Adipose tissue (tissue), 3 donors: ENCODE measurements at regions not wholly inside any gene's neighbourhood (a gene's known extent, or its start where the extent isn't known, plus 50 kb on each side); places are given as distances from the start of the nearest gene placed in this dataset.

Experiments
- H3K27ac ChIP-seq: one replicate; pipeline ENCODE4 v1.5.1; 2013; ENCODE audit warnings: low read depth, low read length
- WGBS, 3 donors: extraction: QIAGEN DNeasy Blood & Tissue Kit; methylation state at CpG; one replicate each; pipeline ENCODE4 v1.1.7; 2013; 5-methylcytosine and 5-hydroxymethylcytosine counted together
- donor health status: healthy with polysubstance abuse.
- donor health status: Bipolar disorder and iron deficiency.
- donor health status: healthy.

GRCh38 chr5:74252044-74252443, 388.5 kb downstream of the ENC1 start:
- H3K27ac ChIP-seq: no peak overlapping the region
- WGBS, 3 donors: 51 to 72% (median 66%) methylated on average over 2 of the region's 2 CpGs

GRCh38 chr5:74251141-74252035, 389.1 kb downstream of the ENC1 start:
- no peak overlapping the region for H3K27ac ChIP-seq
- WGBS, 3 donors: 50 to 75% (median 58%) methylated on average over 9 of the region's 9 CpGs

GRCh38 chr5:74250304-74251102, 390.0 kb downstream of the ENC1 start:
- 64 to 67% (median 64%) methylated on average over 6 of the region's 6 CpGs for WGBS, 3 donors
- H3K27ac ChIP-seq: no peak overlapping the region

- H3K27ac ChIP-seq: no peak overlapping the region
Observed at GRCh38 chr5:74248576-74248975, 392.0 kb downstream of the ENC1 start.

GRCh38 chr5:74244406-74244805, 396.1 kb downstream of the ENC1 start:
- WGBS, 3 donors: 91 to 98% (median 94%) methylated on average over 3 of the region's 3 CpGs
- no peak overlapping the region for H3K27ac ChIP-seq

- H3K27ac ChIP-seq: no peak overlapping the region
- 71 to 91% (median 87%) methylated on average over 2 of the region's 2 CpGs for WGBS, 3 donors
Observed at GRCh38 chr5:74243634-74244033, 396.9 kb downstream of the ENC1 start.

- 64 to 88% (median 81%) methylated on average over 3 of the region's 3 CpGs for WGBS, 3 donors
- no peak overlapping the region for H3K27ac ChIP-seq
Observed at GRCh38 chr5:74242516-74242915, 398.0 kb downstream of the ENC1 start.

GRCh38 chr5:74241751-74242140, 398.8 kb downstream of the ENC1 start:
- WGBS, 3 donors: 70 to 73% (median 71%) methylated on average over 2 of the region's 2 CpGs
- H3K27ac ChIP-seq: no peak overlapping the region

- WGBS, 3 donors: 26 to 65% (median 55%) methylated on average over 5 of the region's 5 CpGs
- H3K27ac ChIP-seq: no peak overlapping the region
Observed at GRCh38 chr5:74240783-74241750, 399.5 kb downstream of the ENC1 start.

- WGBS, 3 donors: 51 to 88% (median 60%) methylated on average over 2 of the region's 2 CpGs
- no peak overlapping the region for H3K27ac ChIP-seq
Observed at GRCh38 chr5:74239261-74239660, 401.3 kb downstream of the ENC1 start.

- 87 to 91% (median 88%) methylated on average over 3 of the region's 3 CpGs for WGBS, 3 donors
- H3K27ac ChIP-seq: no peak overlapping the region
Observed at GRCh38 chr5:74237571-74238145, 402.9 kb downstream of the ENC1 start.

- H3K27ac ChIP-seq: no peak overlapping the region
Observed at GRCh38 chr5:74235552-74235951, 405.0 kb downstream of the ENC1 start.

GRCh38 chr5:74233571-74233970, 407.0 kb downstream of the ENC1 start:
- H3K27ac ChIP-seq: no peak overlapping the region
- WGBS, 3 donors: 91 to 98% (median 96%) methylated on average over 1 of the region's 1 CpG

- no peak overlapping the region for H3K27ac ChIP-seq
Observed at GRCh38 chr5:74233091-74233490, 407.4 kb downstream of the ENC1 start.

- H3K27ac ChIP-seq: no peak overlapping the region
- 88 to 97% (median 92%) methylated on average over 2 of the region's 2 CpGs for WGBS, 3 donors
Observed at GRCh38 chr5:74232276-74232675, 408.3 kb downstream of the ENC1 start.

- no peak overlapping the region for H3K27ac ChIP-seq
- 91 to 94% (median 92%) methylated on average over 5 of the region's 5 CpGs for WGBS, 3 donors
Observed at GRCh38 chr5:74231697-74232096, 408.8 kb downstream of the ENC1 start.

- WGBS, 3 donors: 68 to 89% (median 72%) methylated on average over 4 of the region's 4 CpGs
- H3K27ac ChIP-seq: no peak overlapping the region
Observed at GRCh38 chr5:74226716-74227485, 413.6 kb downstream of the ENC1 start.

- H3K27ac ChIP-seq: no peak overlapping the region
Observed at GRCh38 chr5:74225587-74225986, 414.9 kb downstream of the ENC1 start.
